Activated CD8-positive, alpha-beta memory T cell treated with anti-CD3 and anti-CD28 coated beads, Interleukin-2, amount 10 ng/mL, durations not matched to agents 7 days and 5 days (primary cell): ENCODE measurements at regions not wholly inside any gene's neighbourhood (a gene's known extent, or its start where the extent isn't known, plus 50 kb on each side); places are given as distances from the start of the nearest gene placed in this dataset.
"Not testable (repeated sequence)": the region's sequence is repeated elsewhere in the genome, so short reads cannot be mapped to it uniquely, and the experiment has no call there.

Experiments used
- ATAC-seq: fragments of 150-1000 bp; cut with Tn5 transposase; one replicate; pipeline ENCODE4 v1.10.0; 2021; ENCODE audit warnings: moderate library complexity
- CTCF ChIA-PET: fragments of 350-600 bp; sonication (Branson Sonifier 250); formaldehyde crosslinking; loops from one replicate; lab custom pipeline; 2021; ENCODE audit warnings: antibody characterized with exemption; lab: Charles Lee
- DNase-seq: peaks from one replicate; pipeline ENCODE4 v3.0.0-alpha.2; 2020
- H3K27ac Mint-ChIP-seq: one replicate; pipeline ENCODE4 v1.8.0; 2021; ENCODE audit warnings: mild to moderate bottlenecking, mixed read lengths
- H3K27me3 Mint-ChIP-seq: one replicate; pipeline ENCODE4 v1.8.0; 2021; ENCODE audit warnings: mixed read lengths
- H3K36me3 Mint-ChIP-seq: one replicate; pipeline ENCODE4 v1.8.0; 2021; ENCODE audit warnings: mild to moderate bottlenecking, mixed read lengths
- H3K4me1 Mint-ChIP-seq: one replicate; pipeline ENCODE4 v1.8.0; 2021; ENCODE audit warnings: mixed read lengths
- H3K4me3 Mint-ChIP-seq: one replicate; pipeline ENCODE4 v1.8.0; 2021; ENCODE audit warnings: mild to moderate bottlenecking, moderate library complexity, mixed read lengths
- H3K9me3 Mint-ChIP-seq: one replicate; pipeline ENCODE4 v1.8.0; 2022; ENCODE audit warnings: low read depth, mixed read lengths

DNA sequence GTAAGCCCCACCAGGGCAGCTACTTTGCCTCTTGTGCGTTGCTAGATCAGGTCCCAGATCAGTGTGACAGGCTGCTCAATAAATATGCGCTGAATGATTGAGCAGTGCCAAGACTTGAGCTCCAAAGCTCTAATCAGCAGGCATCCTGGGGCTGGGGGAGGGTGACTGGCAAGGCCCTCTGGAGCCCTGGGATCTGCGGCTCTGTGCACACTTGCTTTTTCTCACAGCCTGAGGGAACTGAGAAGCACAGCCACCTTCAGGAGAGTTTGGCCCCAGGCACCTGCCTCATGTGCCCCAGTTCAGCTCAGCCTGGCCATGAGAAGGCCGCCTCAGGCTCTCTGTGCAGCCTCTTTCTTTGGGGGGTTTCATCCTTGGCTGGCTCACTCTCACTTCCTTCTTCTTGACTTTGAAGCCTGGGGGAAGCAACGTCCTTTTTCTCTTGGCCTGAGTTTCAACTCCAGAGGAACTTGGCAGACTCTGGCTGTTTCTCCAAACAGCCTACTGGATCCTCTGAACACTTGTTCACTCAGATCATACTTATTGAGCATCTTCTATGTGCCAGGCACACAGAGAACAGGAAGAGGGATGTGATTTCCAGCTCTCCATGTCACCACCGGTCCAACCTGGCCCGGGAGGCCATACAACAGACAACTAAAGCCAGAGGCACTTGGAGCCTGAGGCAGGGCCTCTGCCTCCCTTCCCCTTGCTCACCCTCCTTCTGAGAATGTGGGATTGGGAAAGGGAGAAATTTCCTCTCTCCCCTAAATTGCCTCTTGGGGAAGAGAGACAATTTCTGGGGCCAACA is 114.0 kb downstream of the VEGFA start:
- Mint-ChIP-seq H3K36me3 (no peaks in the 10 kb centered on the region), H3K27ac (no peak overlapping the region), H3K4me1 (no peaks in the 10 kb centered on the region), H3K9me3 (no peaks in the 10 kb centered on the region), H3K27me3 (no peaks in the 10 kb centered on the region), H3K4me3 (no peak overlapping the region)
- ATAC-seq (no peak), DNase-seq (no peak)
- CTCF ChIA-PET = no interaction called here

DNA sequence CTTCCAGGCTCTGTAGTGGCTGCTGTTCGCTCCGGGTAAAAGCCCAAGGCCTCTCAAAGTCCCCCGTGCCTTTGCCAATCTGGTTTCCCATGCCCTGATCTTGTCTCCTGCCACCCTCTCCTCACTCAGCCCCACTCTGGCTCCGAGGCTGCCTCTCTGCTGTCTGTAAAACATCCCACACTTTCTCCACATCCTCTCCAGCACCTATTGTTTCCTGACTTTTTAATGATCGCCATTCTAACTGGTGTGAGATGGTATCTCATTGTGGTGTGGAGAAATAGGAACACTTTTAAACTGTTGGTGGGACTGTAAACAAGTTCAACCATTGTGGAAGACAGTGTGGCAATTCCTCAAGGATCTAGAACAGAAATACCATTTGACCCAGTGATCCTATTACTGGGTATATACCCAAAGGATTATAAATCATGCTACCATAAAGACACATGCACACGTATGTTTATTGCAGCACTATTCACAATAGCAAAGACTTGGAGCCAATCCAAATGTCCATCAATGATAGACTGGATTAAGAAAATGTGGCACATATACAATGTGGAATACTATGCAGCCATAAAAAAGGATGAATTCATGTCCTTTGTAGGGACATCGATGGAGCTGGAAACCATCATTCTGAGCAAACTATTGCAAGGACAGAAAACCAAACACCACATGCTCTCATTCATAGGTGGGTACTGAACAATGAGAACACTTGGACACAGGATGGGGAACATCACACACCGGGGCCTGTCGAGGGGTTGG is 112.9 kb downstream of the VEGFA start:
- not testable (repeated sequence) for H3K9me3 Mint-ChIP-seq, DNase-seq, H3K4me1 Mint-ChIP-seq, H3K27me3 Mint-ChIP-seq, H3K27ac Mint-ChIP-seq, H3K36me3 Mint-ChIP-seq, H3K4me3 Mint-ChIP-seq, ATAC-seq
- CTCF ChIA-PET = interaction anchor here (1.2 kb wide), 1 partner anchor 109 kb away, joined by 5 read pairs; no protein-coding TSS in a partner anchor

DNA sequence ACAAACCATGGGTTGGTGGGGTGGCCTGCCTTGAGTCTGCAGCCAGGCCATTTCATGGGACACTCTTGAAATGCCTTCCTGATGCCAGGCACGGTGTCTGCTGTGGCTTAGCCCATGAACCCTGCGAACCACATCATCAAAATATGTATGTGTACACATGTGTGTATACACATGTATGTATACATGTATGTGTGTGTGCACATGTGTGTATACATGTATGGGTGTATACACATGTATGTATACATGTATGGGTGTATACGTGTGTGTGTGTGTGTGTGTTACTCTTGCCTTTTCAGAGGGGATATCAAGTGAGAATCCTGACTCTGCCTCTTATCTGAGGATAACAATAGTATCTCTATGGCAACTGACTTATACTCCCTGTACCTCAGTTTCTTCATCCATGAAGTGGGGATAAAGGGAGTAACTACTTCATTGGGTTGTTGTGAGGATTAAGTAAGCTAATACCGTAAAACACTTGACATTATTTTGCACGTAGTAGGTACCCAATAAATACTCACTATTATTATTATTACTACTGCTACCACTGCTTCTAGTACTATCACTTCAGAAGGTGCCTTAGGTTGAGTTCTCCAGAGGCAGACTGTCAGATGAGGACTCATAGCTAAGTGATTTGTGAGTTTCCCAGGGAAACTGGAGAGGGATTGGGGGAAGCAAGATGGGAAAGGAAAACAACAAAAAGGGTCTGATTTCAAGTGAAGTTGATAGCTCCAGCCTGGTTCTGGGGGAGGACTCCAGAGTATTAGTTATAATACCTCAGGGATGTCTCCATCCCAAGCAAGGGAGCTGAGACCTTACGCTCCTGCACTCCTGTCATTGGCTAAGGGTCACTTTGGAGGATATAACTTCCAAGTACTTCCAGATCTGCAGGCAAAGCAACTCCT is 110.5 kb downstream of the VEGFA start:
- Mint-ChIP-seq H3K36me3 (no peaks in the 10 kb centered on the region), H3K4me3 (no peak overlapping the region), H3K9me3 (no peaks in the 10 kb centered on the region), H3K4me1 (no peaks in the 10 kb centered on the region), H3K27ac (no peak overlapping the region), H3K27me3 (no peaks in the 10 kb centered on the region)
- CTCF ChIA-PET = no interaction called here
- DNase-seq (no peak), ATAC-seq (no peak)

DNA sequence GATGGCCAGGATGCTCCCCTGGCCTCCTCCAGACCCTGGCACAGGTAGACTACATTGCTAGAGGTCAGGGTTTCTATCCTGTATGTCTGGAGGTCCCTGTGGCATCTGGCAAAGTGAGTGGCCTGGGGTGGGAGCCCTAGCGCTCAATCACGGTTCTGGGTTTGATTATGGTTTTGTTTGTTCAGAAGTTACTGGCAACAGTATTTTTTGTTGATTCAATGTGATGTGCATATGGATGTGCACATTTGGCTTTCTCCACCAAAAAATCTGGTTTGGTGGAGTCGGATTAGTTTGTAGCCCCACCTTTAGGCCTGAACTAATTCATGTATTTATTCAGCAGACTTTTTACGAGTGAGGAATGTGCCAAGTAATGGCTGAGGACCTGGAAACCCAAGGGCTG is 109.7 kb downstream of the VEGFA start:
- DNase-seq (no peak), ATAC-seq (no peak)
- no peak overlapping the region for H3K4me3 Mint-ChIP-seq
- H3K36me3 Mint-ChIP-seq = no peaks in the 10 kb centered on the region
- H3K4me1 Mint-ChIP-seq = no peaks in the 10 kb centered on the region
- H3K27ac Mint-ChIP-seq = no peak overlapping the region
- CTCF ChIA-PET = no interaction called here
- no peaks in the 10 kb centered on the region for H3K9me3 Mint-ChIP-seq
- H3K27me3 Mint-ChIP-seq = no peaks in the 10 kb centered on the region

DNA sequence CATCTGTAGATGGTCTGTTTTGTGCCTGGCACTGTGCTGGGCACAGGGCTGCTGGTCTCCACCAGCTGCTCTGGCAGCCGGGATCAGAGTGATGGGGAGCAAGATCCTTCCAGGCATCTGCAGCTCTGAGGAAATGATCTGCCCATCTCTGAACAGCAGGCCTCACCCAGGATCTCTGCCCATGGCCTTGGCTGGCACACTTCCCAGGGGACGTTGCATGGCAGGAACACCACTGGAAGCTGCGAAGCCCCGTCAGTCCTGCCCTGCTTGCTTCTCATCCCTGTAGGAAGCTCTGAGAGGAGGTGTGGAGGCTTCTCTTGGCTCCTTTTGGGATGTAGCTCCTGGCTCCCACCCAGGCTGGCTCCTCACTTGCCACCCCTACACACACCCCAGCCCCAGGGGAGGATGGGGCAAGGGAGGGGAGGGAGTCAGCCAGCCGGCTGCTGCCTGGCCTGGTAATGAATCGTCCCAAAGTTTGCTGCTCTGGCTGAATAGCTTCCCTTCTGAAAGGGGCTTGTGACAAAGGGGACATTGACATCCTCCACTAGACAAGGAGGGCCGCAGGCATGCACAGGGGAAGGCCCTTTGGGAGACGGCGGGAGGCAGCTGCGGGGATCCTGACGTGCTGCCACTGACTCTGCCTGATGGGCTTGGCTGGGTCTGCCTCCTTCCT is 108.9 kb downstream of the VEGFA start:
- CTCF ChIA-PET = interaction anchor here (0.9 kb wide), 1 partner anchor 183 kb away, joined by 3 read pairs; no protein-coding TSS in a partner anchor
- no peak overlapping the region for H3K27ac Mint-ChIP-seq
- H3K4me3 Mint-ChIP-seq = no peak overlapping the region
- no peaks in the 10 kb centered on the region for H3K4me1 Mint-ChIP-seq
- H3K36me3 Mint-ChIP-seq = no peaks in the 10 kb centered on the region
- H3K27me3 Mint-ChIP-seq = no peaks in the 10 kb centered on the region
- DNase-seq = no peak
- H3K9me3 Mint-ChIP-seq = no peaks in the 10 kb centered on the region
- no peak for ATAC-seq

DNA sequence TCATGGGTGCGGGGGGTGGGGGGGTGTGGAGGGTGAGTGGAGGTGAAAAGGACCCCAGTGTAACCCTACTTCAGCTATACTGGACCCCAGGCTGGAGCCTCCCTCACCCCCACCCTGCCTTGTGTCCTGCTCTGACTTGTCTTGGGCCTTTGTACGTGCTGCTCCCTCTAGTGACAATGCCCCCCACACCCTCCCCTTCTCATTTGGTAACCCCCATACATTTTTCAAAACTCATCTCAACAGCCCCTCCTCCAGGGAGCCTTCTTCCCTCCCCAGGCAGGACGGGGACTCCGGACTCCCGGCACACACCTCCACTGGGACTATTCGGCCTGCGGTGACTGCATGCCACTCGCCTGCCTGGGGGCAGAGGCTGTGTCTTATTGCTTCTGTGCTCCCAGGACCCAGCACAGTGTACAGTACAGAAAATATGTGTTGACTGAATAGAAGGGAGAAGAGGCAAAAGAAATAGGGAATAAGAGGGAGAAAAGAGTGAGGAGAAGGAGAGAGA is 108.2 kb downstream of the VEGFA start:
- DNase-seq = no peak
- CTCF ChIA-PET = no interaction called here
- H3K4me1 Mint-ChIP-seq = no peaks in the 10 kb centered on the region

DNA sequence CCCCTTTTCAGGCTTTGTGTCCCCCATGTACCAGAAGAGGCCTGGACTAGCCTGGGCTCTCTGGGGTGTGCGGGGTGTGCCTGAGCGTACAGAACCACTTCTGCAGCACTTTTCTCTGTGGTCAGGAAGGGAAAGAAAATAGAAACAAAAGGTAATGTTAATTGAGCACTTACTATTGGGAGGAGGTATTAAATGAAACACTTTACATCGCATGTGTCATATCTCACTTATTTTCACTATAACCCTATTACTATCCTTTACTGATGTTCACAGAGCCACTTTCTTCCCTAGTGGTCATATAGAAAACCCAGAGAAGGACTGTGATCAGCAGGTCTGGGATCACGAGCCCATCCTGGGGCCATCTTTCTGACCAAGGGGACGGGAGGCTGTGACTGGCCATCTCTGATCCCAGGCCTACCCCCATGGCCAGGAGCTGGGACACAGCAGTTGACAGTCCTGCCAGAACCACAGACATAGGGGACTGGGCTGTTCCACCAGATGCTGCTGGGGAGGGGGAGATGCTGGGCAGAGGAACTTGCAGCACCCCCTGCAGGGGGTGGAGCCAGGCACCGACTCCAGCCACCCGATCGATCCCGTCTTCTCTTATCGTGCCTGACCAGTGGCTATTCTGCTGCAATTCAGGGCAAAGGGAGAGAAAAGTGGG is 107.6 kb downstream of the VEGFA start:
- H3K4me1 Mint-ChIP-seq = no peaks in the 10 kb centered on the region
- no peaks in the 10 kb centered on the region for H3K27me3 Mint-ChIP-seq
- ATAC-seq = no peak
- H3K4me3 Mint-ChIP-seq = no peak overlapping the region
- DNase-seq = no peak
- CTCF ChIA-PET = no interaction called here
- H3K36me3 Mint-ChIP-seq = no peaks in the 10 kb centered on the region
- H3K27ac Mint-ChIP-seq = no peak overlapping the region
- H3K9me3 Mint-ChIP-seq = no peaks in the 10 kb centered on the region

More for the DNA sequence above, 108.2 kb downstream of the VEGFA start:
- no peaks in the 10 kb centered on the region for H3K27me3 Mint-ChIP-seq
- H3K27ac Mint-ChIP-seq = no peak overlapping the region
- no peaks in the 10 kb centered on the region for H3K36me3 Mint-ChIP-seq
- no peaks in the 10 kb centered on the region for H3K9me3 Mint-ChIP-seq
- no peak for ATAC-seq
- H3K4me3 Mint-ChIP-seq = no peak overlapping the region

DNA sequence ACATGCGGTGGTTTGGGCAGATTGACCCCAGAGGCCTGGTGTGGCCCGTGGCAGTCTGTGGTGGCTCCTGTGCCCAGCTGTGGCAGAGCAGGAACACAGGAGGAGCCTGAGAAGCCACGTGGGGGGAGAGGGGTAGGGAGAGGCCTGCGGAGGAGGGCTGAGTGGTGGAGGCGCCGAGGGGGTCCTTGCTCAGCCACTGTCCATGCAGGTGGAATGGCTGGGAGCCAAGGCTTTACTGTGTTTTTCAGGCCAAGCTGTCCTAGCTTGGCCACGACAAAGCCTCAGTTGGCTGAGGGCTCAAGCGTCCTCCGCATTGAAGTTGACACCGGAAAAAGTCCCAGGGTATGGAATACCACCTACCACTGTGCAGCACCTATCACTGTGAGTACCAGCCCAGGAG is 107.0 kb downstream of the VEGFA start:
- Mint-ChIP-seq H3K4me3 (no peak overlapping the region), H3K4me1 (no peaks in the 10 kb centered on the region), H3K27me3 (no peaks in the 10 kb centered on the region), H3K36me3 (no peaks in the 10 kb centered on the region), H3K27ac (no peak overlapping the region), H3K9me3 (no peaks in the 10 kb centered on the region)
- CTCF ChIA-PET = no interaction called here
- no peak for ATAC-seq
- no peak for DNase-seq

DNA sequence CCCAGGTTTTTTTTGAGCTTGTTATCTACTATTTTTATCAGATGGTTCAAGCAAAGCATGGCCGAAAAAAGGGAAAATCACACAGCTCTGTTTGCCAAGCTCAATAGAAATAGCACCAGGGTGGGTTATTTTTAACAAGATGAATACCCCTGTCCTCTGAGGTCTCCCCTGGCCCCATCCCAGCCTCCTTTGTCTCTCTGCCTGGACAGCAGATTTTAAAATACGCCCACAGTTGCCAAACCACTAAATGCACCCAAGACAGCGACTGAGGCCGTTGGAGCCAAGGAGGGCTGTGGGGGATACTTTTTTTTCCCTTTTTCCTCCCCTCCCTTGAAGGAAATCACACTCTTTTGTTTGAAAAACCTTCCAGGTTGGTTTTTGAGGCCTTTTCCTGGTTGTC is 106.6 kb downstream of the VEGFA start:
- Mint-ChIP-seq H3K4me1 (no peaks in the 10 kb centered on the region), H3K4me3 (no peak overlapping the region), H3K9me3 (no peaks in the 10 kb centered on the region), H3K27me3 (no peaks in the 10 kb centered on the region), H3K27ac (no peak overlapping the region), H3K36me3 (no peaks in the 10 kb centered on the region)
- ATAC-seq (no peak), DNase-seq (no peak)
- CTCF ChIA-PET = no interaction called here

DNA sequence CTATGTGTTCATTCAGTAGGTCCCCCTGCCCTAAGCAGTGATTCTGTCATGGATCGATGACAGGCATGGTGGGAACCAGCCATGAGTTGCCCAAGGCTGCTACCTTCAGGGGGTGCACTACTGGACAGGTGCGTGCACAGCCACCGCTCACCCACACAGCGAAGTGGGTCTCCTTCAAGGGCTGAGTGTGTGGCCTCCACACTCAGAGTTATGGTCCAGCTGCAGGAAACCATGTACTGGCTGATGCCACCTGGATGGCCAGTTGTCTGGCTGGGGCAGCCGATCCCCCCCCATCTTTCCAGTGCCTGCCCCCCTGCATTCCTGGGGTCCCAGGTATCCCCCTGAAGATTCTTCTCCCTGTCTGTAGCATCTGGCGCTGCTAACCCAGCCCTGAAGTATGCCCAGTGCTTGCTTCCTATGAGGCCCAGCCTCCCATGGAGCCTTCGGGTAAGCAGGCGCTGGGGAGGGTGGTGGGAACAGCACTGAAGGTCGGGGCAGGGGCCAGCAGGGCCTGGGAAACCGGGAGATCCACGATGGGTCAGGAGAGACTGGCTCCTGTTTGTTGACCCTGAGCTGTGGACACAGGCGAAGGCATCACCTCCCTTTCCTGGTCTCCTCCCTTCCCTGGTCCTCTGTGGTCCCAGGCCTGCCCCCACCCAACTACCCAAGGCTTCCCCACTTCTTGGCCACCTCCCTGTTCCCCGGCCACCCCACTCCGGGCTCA is 106.0 kb downstream of the VEGFA start:
- CTCF ChIA-PET = no interaction called here
- DNase-seq = no peak
- Mint-ChIP-seq H3K4me1 (no peaks in the 10 kb centered on the region), H3K36me3 (no peaks in the 10 kb centered on the region), H3K27ac (no peak overlapping the region), H3K4me3 (no peak overlapping the region), H3K9me3 (no peaks in the 10 kb centered on the region), H3K27me3 (peaks cover 1% of the 10 kb centered on the region)
- no peak for ATAC-seq

DNA sequence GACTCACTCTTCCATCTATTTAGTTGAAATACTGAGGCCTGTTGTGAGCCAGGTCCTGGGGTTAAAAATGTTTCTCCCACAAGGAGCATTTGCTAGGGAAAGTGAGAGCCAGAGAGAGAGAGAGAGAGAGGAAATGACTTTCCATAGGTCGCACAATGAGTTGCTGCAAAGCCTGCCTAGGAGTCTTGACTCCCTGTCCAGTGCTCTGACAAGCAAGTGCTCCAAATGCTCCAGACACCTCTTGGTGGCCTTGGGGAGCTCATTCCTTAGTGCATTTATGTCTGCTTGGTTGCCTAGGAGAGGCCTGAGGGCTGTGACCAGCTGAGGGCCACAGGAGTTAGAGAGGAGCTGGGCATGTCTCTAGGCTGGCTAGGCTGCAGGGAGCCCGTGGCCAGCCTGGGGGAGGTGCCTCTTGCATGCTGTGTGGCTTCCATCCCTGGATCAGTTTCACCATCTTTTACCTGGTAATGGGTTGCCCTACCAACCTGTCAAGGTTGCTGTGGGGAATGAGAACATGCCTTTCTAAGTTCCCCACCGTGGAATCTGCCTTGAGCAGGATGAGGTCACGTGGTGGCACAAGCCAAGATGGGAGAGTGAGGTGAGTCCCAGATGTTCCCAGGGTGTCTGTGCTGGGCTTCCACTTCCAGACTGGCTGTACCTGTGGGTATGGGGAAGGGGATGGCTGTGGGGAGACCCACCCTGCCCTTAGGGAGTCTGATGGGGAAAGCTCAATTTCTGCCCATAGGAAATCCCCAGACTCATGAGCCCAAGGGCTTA is 105.0 kb downstream of the VEGFA start:
- Mint-ChIP-seq H3K27ac (no peak overlapping the region), H3K4me1 (no peaks in the 10 kb centered on the region), H3K36me3 (no peaks in the 10 kb centered on the region), H3K9me3 (no peaks in the 10 kb centered on the region), H3K4me3 (no peak overlapping the region), H3K27me3 (peaks cover 4% of the 10 kb centered on the region)
- DNase-seq (no peak), ATAC-seq (no peak)
- CTCF ChIA-PET = no interaction called here
